HCT116 (cell line): ENCODE measurements at regions not wholly inside any gene's neighbourhood (a gene's known extent, or its start where the extent isn't known, plus 50 kb on each side); places are given as distances from the start of the nearest gene placed in this dataset.

Experiments used
- ATAC-seq: fragments of 200-7000 bp; cut with Tn5 transposase; 2 replicates; pipeline ENCODE4 v1.9.1; 2020; ENCODE audit warnings: mild to moderate bottlenecking, moderate library complexity
- BruUV-seq: library from RNA; stranded (reverse); fragments of 400-500 nt; replicated peaks from 2 replicates; lab custom pipeline; 2021; lab: Mats Ljungman, UMichigan
- CTCF ChIA-PET: fragments of 300-600 bp; sonication (Branson Sonifier 250); formaldehyde crosslinking; loops from one replicate; lab custom pipeline; 2021; ENCODE audit warnings: antibody characterized with exemption; lab: Charles Lee
- POLR2A ChIA-PET: fragments of 300-600, 350-600 bp; sonication (Branson Sonifier 250); formaldehyde crosslinking; loops from one replicate; lab custom pipeline; 2021; ENCODE audit warnings: antibody characterized with exemption; lab: Charles Lee
- RAD21 ChIA-PET, 2 experiments: fragments of 300-600 bp; sonication (Branson Sonifier 250); formaldehyde crosslinking; loops; one replicate each; lab custom pipeline; 2023; ENCODE audit warnings: low total read pairs in 2 of 2; ENCODE audit not compliant: uncharacterized antibody in 2 of 2, unreplicated experiment in 2 of 2, low non-redundant PET in 1 of 2; lab: Charles Lee
- DNase-seq: peaks from one replicate; pipeline ENCODE4 v3.0.0-alpha.2; 2010; ENCODE audit warnings: low read depth, low spot score
- H2AFZ ChIP-seq: fragments of 200-600 bp; shearing (Covaris generic), sonication (generic); 2 replicates; pipeline ENCODE4 v1.6.1; 2017; ENCODE audit warnings: low read depth, mixed run types, mixed read lengths, antibody characterized with exemption, low read length; ENCODE audit not compliant: poor library complexity, severe bottlenecking
- H3K27ac ChIP-seq: 2 replicates; pipeline ENCODE4 v1.5.1; 2012; ENCODE audit warnings: low read depth, low read length
- H3K27me3 ChIP-seq: fragments of 200-600 bp; sonication (generic); 2 replicates; pipeline ENCODE4 v1.6.1; 2016; ENCODE audit warnings: mixed run types, low read length, mixed read lengths; ENCODE audit not compliant: insufficient read depth
- H3K36me3 ChIP-seq, 2 experiments: fragments of 200-500 bp in 1 of 2; fragments of 200-600 bp in 1 of 2; sonication (Bioruptor generic) in 1 of 2; sonication (generic) in 1 of 2; 2 replicates each; pipeline versions ENCODE4 v1.5.1 to v1.6.1; 2014 to 2016; ENCODE audit warnings: low read length in 2 of 2, inconsistent platforms in 1 of 2, mixed read lengths in 1 of 2, mixed run types in 1 of 2; ENCODE audit not compliant: insufficient read depth in 2 of 2, control insufficient read depth in 1 of 2
- H3K4me1 ChIP-seq, 2 experiments: fragments of 200-600 bp in 1 of 2; sonication (generic) in 1 of 2; 2 replicates each; pipeline versions ENCODE4 v1.5.1 to v1.6.1; 2012 to 2017; ENCODE audit warnings: low read length in 2 of 2, inconsistent platforms in 1 of 2, mild to moderate bottlenecking in 1 of 2, mixed read lengths in 1 of 2, mixed run types in 1 of 2, moderate library complexity in 1 of 2; ENCODE audit not compliant: insufficient read depth in 2 of 2, control insufficient read depth in 1 of 2
- H3K4me2 ChIP-seq: fragments of 200-600 bp; sonication (generic); 2 replicates; pipeline ENCODE4 v1.6.1; 2017; ENCODE audit warnings: mixed run types, low read length, mixed read lengths
- H3K4me3 ChIP-seq, 2 experiments: fragments of 200-600 bp in 1 of 2; sonication (generic) in 1 of 2; replicated peaks in 1 of 2; 2 replicates each; pipeline ENCODE4 v1.5.1; 2011 to 2016; ENCODE audit warnings: low read length in 2 of 2, control low read depth in 1 of 2, low read depth in 1 of 2, mild to moderate bottlenecking in 1 of 2, mixed read lengths in 1 of 2, mixed run types in 1 of 2
- H3K79me2 ChIP-seq: fragments of 200-600 bp; sonication (generic); 2 replicates; pipeline ENCODE4 v1.6.1; 2017; ENCODE audit warnings: mild to moderate bottlenecking, mixed run types, low read length, moderate library complexity, mixed read lengths; ENCODE audit not compliant: insufficient read depth
- H3K9ac ChIP-seq: fragments of 200-600 bp; sonication (generic); 2 replicates; pipeline ENCODE4 v1.6.1; 2016; ENCODE audit warnings: low read length, mixed read lengths
- H3K9me2 ChIP-seq: fragments of 200-600 bp; sonication (generic), shearing (Covaris generic); 2 replicates; pipeline ENCODE4 v1.6.1; 2017; ENCODE audit warnings: mixed run types, mild to moderate bottlenecking, moderate library complexity; ENCODE audit not compliant: insufficient read depth
- H3K9me3 ChIP-seq, 2 experiments: fragments of 200-500 bp in 1 of 2; fragments of 200-600 bp in 1 of 2; sonication (Bioruptor generic) in 1 of 2; sonication (generic) in 1 of 2; 2 replicates each; pipeline ENCODE4 v1.6.1; 2014 to 2017; ENCODE audit warnings: low read length in 2 of 2, mixed read lengths in 2 of 2, inconsistent platforms in 1 of 2, low read depth in 1 of 2, mild to moderate bottlenecking in 1 of 2, mixed run types in 1 of 2, moderate library complexity in 1 of 2; ENCODE audit not compliant: control insufficient read depth in 1 of 2, insufficient read depth in 1 of 2
- H4K20me1 ChIP-seq: fragments of 200-600 bp; sonication (generic), shearing (Covaris generic); 2 replicates; pipeline ENCODE4 v1.6.1; 2017; ENCODE audit warnings: mixed run types, mild to moderate bottlenecking, moderate library complexity; ENCODE audit not compliant: insufficient read depth
- CBX3 ChIP-seq: IDR thresholded peaks from 2 replicates; pipeline ENCODE4 v1.6.1; 2012; ENCODE audit warnings: low read depth
- CEBPB ChIP-seq: IDR thresholded peaks from 2 replicates; pipeline ENCODE4 v1.6.1; 2012; ENCODE audit warnings: low read depth
- ELF1 ChIP-seq: IDR thresholded peaks from 2 replicates; pipeline ENCODE4 v1.6.1; 2012; ENCODE audit warnings: low read depth, borderline replicate concordance
- EZH2 ChIP-seq: fragments of 200-600 bp; sonication (generic); IDR thresholded peaks from 2 replicates; pipeline ENCODE4 v1.6.1; 2017; ENCODE audit warnings: antibody characterized with exemption, mixed run types
- SRF ChIP-seq: IDR thresholded peaks from 2 replicates; pipeline ENCODE4 v1.6.1; 2012; ENCODE audit warnings: low read depth
- YY1 ChIP-seq: IDR thresholded peaks from 2 replicates; pipeline ENCODE4 v1.6.1; 2011; ENCODE audit warnings: low read length, low read depth, moderate library complexity, mild to moderate bottlenecking; ENCODE audit not compliant: insufficient replicate concordance; ENCODE audit errors: extremely low read depth
- intact Hi-C: fragments of 100-400 bp; cut with micrococcal nuclease; formaldehyde crosslinking; loops from 2 replicates; pipeline ENCODE4 v1.10.0; 2022
- TF ChIP-seq, protein P1 (sequence below): IDR thresholded peaks from 2 replicates; pipeline ENCODE4 v1.6.1; 2011; ENCODE audit warnings: mild to moderate bottlenecking, low read length, moderate library complexity; ENCODE audit not compliant: insufficient replicate concordance; ENCODE audit errors: extremely low read depth
- TF ChIP-seq, protein P2 (sequence below): IDR thresholded peaks from 2 replicates; pipeline ENCODE4 v1.6.1; 2012

DNA sequence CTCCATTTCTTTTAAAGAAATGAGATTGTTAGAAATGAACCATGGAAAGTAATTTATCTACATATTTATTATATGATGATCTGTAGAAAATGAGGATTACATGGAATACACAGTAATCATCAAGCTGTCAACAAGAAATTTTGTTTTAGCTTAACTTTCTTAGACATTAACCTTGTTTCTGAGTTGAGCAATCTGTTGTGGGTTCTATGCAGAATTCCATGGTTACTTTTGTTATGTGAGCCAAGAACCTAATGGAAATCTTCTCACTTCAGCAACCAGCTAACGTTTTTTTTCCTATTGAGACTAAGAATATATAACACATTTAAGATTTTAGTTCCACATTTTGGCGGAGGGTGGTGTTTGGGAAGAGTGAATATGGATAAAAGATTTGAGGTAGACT lies 136.1 kb upstream of the SLC4A4 start (continued):
- TF ChIP-seq, protein P1, sequence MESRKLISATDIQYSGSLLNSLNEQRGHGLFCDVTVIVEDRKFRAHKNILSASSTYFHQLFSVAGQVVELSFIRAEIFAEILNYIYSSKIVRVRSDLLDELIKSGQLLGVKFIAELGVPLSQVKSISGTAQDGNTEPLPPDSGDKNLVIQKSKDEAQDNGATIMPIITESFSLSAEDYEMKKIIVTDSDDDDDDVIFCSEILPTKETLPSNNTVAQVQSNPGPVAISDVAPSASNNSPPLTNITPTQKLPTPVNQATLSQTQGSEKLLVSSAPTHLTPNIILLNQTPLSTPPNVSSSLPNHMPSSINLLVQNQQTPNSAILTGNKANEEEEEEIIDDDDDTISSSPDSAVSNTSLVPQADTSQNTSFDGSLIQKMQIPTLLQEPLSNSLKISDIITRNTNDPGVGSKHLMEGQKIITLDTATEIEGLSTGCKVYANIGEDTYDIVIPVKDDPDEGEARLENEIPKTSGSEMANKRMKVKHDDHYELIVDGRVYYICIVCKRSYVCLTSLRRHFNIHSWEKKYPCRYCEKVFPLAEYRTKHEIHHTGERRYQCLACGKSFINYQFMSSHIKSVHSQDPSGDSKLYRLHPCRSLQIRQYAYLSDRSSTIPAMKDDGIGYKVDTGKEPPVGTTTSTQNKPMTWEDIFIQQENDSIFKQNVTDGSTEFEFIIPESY = no peak
- TF ChIP-seq CEBPB (no peak), SRF (no peak), CBX3 (no peak), ELF1 (no peak), EZH2 (no peak)
- TF ChIP-seq, protein P2, sequence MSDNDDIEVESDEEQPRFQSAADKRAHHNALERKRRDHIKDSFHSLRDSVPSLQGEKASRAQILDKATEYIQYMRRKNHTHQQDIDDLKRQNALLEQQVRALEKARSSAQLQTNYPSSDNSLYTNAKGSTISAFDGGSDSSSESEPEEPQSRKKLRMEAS = no peak

DNA sequence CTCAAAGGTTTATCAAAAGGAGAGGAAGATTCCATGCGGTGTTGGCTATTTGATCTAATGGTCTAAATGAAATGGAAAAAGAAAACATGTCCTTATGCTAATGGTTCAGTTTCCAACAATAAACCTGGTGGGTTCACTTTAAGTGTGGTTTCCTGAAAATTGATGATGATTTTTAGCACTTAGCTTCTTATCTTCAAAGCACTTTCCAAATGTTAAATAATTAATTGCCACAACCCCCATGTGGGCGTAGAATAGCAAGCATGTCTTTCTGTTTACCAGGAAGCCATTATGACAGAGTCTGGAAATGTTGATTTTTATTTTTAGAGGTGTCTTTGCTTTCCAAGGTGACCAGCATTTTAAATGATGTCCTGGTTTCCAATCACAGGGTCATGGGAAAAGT lies 134.8 kb upstream of the SLC4A4 start:
- no peaks in the 10 kb centered on the region for H3K36me3 ChIP-seq
- no peak for ATAC-seq
- no peaks in the 10 kb centered on the region for H3K27me3 ChIP-seq
- intact Hi-C loops = no loop called here
- ChIA-PET CTCF (no interaction called here), RAD21 (no interaction called here), POLR2A (no interaction called here)
- no TSS peak for BruUV-seq
- H2AFZ ChIP-seq = no peak overlapping the region
- H3K9me3 ChIP-seq = no peaks in the 10 kb centered on the region
- no peaks in the 10 kb centered on the region for H3K9me2 ChIP-seq
- H3K4me3 ChIP-seq = no peak overlapping the region
- no peaks in the 10 kb centered on the region for H3K4me1 ChIP-seq
- TF ChIP-seq YY1 = no peak
- no peak overlapping the region for H3K9ac ChIP-seq
- H4K20me1 ChIP-seq = no peaks in the 10 kb centered on the region
- H3K27ac ChIP-seq = no peak overlapping the region
- no peaks in the 10 kb centered on the region for H3K79me2 ChIP-seq
- no peak for DNase-seq
- H3K4me2 ChIP-seq = no peak overlapping the region
